ENCODE measurements at regions not wholly inside any gene's neighbourhood (a gene's known extent, or its start where the extent isn't known, plus 50 kb on each side); places are given as distances from the start of the nearest gene placed in this dataset.

DNA sequence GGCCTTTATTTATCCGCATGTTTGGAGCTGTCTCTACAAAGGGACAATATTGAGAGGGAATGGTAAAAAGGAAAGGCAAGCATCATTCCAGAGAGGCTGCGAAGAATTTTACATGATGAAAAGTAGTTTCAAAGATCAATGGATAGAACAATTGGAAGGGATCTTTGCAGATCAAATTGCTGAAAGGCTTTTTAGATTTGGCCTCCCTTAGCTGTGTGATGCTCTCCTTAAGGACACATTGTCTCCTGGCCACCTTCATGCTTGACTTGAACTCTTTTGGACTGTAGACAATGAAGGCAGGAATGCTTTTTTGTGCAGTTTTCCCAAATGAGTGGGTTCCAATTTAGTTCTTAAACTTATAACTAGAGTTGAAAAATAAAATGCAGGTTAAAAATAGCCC, 344.7 kb downstream of the ARL4A start:
- TF ChIP-seq EP300 (IDR thresholded peaks at IDR 0.05; ENCODE audit: borderline replicate concordance) (no peak), RAD21 (IDR thresholded peaks at IDR 0.05; ENCODE audit: low read depth) (no peak), EGR1 (IDR thresholded peaks at IDR 0.05) (no peak), CREB1 (IDR thresholded peaks at IDR 0.05; ENCODE audit: low read depth) (no peak), NFIC (IDR thresholded peaks at IDR 0.05) (no peak)
